ENCODE measurements at regions not wholly inside any gene's neighbourhood (a gene's known extent, or its start where the extent isn't known, plus 50 kb on each side); places are given as distances from the start of the nearest gene placed in this dataset.
"Not testable (repeated sequence)": the region's sequence is repeated elsewhere in the genome, so short reads cannot be mapped to it uniquely, and the experiment has no call there.

DNA sequence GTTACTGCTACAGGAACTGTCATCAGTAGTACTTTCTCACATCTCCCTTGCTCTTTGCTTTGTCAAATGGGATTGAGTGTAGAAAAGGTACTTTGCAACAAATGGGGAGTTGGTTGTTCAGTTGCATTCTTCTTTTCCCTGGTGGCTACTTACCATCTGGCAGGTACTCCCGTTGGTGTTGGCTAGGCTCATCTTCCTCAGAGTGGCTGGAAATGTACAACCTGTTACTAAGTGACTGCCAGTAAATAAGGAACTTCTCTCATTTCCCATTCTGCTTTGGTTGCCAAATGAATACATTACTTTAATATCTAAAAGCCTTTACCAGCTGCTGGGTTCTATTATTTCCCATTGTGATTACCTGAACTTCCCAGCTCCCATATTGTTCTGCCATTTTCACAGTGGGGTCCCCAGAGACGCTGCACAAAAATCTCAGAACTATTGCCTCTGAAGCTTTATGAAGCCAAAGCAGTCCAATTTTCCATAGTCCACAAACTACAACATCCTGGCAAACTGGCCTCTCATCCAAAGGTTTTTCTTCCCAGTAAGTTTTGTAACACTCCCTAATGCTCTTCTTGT lies 229.7 kb upstream of the HTR1E start:
- H3K27ac ChIP-seq (ENCODE audit: low read depth, low read length), result no peak overlapping the region
- no peak overlapping the region for H3K9ac ChIP-seq (ENCODE audit: low read length)
- 0 out of 2 replicates have a peak, but pooled peaks cover 5% of the 10 kb centered on the region for H3K4me1 ChIP-seq (ENCODE audit: control insufficient read depth, insufficient read depth, low read length)
- H3K9me3 ChIP-seq (ENCODE audit: control insufficient read depth, insufficient read depth, low read depth, low read length), result 0 out of 2 replicates have a peak, but pooled peaks cover 3% of the 10 kb centered on the region
- H3K36me3 ChIP-seq (ENCODE audit: control insufficient read depth, insufficient read depth, low read length), result no peaks in the 10 kb centered on the region
- H3K27me3 ChIP-seq (ENCODE audit: control insufficient read depth, insufficient read depth, low read length), result no peaks in the 10 kb centered on the region
- no peak overlapping the region for H3K4me3 ChIP-seq (ENCODE audit: low read depth, low read length)

DNA sequence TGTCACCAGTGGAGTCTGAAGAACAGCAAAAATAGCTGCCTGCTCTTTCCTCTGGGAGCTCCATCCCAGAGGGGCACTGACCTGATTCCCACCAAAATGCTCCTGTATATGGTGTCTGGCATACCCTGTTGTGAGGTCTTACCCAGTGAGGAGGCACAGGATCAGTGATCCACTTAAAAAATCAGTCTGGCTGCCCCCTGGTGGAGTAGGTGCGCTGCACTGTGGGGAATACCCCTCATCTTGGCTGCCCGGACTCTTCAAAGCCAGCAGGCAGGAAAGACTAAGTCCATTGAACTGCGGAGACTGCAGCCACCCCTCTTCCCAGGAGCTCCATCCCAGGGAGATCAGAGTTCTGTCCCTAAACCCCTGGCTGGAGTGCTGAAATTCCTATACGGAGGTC lies 230.9 kb upstream of the HTR1E start:
- Histone ChIP-seq H3K4me3 (ENCODE audit: low read depth, low read length) (no peak overlapping the region), H3K4me1 (ENCODE audit: control insufficient read depth, insufficient read depth, low read length) (no peaks in the 10 kb centered on the region), H3K27me3 (ENCODE audit: control insufficient read depth, insufficient read depth, low read length) (no peaks in the 10 kb centered on the region), H3K9ac (ENCODE audit: low read length) (no peak overlapping the region), H3K27ac (ENCODE audit: low read depth, low read length) (no peak overlapping the region), H3K9me3 (ENCODE audit: control insufficient read depth, insufficient read depth, low read depth, low read length) (0 out of 2 replicates have a peak, but pooled peaks cover 3% of the 10 kb centered on the region), H3K36me3 (ENCODE audit: control insufficient read depth, insufficient read depth, low read length) (no peaks in the 10 kb centered on the region)

DNA sequence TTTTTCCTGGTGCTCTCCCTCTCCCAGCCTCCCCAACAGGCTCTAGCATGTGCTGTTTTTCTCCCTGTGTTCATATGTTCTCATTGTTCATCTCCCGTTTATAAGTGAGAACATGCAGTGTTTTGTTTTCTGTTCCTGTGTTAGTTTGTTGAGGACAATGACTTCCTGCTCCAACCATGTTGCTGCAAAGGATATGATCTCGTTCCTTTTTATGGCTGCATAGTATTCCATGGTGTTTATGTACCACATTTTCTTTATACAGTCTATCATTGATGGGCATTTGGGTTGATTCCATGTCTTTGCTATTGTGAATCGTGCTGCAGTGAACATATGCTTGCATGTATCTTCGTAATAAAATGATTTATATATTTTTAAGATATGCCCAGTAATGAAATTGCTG lies 236.1 kb upstream of the HTR1E start:
- H3K4me1 ChIP-seq (ENCODE audit: control insufficient read depth, insufficient read depth, low read length); H3K4me3 ChIP-seq (ENCODE audit: low read depth, low read length): not testable (repeated sequence)

DNA sequence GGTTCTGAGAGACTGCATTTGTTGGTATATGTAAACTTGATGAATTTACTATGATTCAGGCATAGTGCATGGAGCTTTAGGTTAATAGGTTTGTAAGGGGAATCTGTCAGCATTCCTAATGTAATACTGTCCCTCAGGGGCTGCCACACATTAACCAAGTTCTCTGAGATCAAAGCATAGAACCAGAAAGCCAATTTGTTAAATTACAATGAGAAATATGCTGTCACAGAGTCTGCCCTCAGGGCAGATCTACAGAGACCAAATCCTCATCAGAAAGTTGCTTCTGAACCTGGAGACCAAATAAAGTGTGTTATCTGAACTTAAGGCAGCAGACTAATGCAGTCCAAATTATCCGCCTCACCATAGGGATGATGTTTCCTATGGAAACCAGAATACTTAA lies 250.8 kb upstream of the HTR1E start:
- no peak overlapping the region for H3K4me3 ChIP-seq (ENCODE audit: low read depth, low read length)
- H3K4me1 ChIP-seq (ENCODE audit: control insufficient read depth, insufficient read depth, low read length), result no peaks in the 10 kb centered on the region
- H3K9me3 ChIP-seq (ENCODE audit: control insufficient read depth, insufficient read depth, low read depth, low read length), result no peaks in the 10 kb centered on the region
- H3K27ac ChIP-seq (ENCODE audit: low read depth, low read length), result no peak overlapping the region
- no peaks in the 10 kb centered on the region for H3K27me3 ChIP-seq (ENCODE audit: control insufficient read depth, insufficient read depth, low read length)
- H3K9ac ChIP-seq (ENCODE audit: low read length), result no peak overlapping the region
- no peaks in the 10 kb centered on the region for H3K36me3 ChIP-seq (ENCODE audit: control insufficient read depth, insufficient read depth, low read length)

More for the DNA sequence above, 236.1 kb upstream of the HTR1E start:
- not testable (repeated sequence) for H3K9me3 ChIP-seq (ENCODE audit: control insufficient read depth, insufficient read depth, low read depth, low read length); H3K36me3 ChIP-seq (ENCODE audit: control insufficient read depth, insufficient read depth, low read length); H3K9ac ChIP-seq (ENCODE audit: low read length); H3K27ac ChIP-seq (ENCODE audit: low read depth, low read length); H3K27me3 ChIP-seq (ENCODE audit: control insufficient read depth, insufficient read depth, low read length)

DNA sequence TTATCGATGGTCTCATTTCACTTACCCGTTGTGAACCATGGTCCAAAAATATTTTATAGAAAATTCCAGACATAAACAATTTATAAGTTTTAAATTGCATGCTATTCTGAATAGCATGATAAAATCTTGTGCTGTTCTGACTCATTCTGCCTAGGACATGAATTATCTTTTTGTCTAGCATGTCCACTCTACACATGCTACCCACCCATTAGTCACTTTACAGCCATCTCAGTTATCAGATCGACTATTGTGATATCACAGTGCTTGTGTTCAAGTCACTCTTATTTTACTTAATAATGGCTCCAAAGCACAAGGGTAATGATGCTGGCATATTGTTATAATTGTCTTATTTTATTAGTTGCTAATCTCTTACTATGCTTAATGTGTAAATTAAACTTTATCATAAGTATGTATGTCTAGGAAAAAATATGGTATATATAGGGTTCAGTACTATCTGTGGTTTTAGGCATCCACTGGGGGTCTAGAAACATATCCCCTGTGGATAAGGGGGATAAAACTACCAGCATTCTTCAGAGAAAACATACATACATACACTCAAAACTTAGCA lies 252.0 kb upstream of the HTR1E start:
- Histone ChIP-seq H3K27me3 (ENCODE audit: control insufficient read depth, insufficient read depth, low read length) (no peaks in the 10 kb centered on the region), H3K9me3 (ENCODE audit: control insufficient read depth, insufficient read depth, low read depth, low read length) (no peaks in the 10 kb centered on the region), H3K36me3 (ENCODE audit: control insufficient read depth, insufficient read depth, low read length) (no peaks in the 10 kb centered on the region), H3K4me1 (ENCODE audit: control insufficient read depth, insufficient read depth, low read length) (no peaks in the 10 kb centered on the region), H3K27ac (ENCODE audit: low read depth, low read length) (no peak overlapping the region), H3K9ac (ENCODE audit: low read length) (no peak overlapping the region), H3K4me3 (ENCODE audit: low read depth, low read length) (no peak overlapping the region)

DNA sequence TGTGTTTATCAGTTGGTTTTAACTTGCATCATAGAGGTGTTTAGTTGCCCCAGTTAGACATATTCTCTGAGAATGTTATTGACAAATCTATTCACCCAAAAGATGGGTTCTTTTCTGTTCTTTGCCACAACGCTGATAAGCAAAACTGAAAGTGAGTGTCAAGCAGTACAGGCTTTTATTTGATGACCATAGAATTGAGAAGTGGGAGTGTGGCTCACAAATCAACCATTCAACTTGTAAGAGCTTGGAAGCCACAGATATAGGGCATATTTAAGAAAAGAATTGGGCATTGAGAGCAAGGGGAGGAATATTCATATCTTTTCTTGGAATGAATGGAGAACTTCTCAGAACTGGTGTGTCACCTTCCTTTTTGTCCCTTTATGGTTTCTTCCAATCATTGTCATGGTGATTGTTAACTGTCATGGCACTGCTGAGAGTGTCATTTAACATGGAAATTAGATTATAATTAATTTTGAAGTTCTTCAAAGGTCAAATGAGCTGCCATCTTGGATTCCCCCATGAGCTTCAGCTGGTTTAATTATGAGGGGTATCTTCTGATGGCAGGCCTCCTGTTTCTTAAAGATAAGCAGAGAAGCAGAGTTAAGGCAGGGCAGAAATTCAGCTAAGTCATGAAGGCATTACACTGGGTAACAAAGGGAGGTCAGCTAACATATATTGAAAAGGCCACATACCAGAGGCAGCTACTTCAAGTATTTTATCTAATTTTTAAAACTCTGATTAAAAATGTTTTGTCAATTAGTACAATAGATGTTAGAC lies 254.0 kb upstream of the HTR1E start:
- H3K4me3 ChIP-seq (ENCODE audit: low read depth, low read length), result no peak overlapping the region
- no peaks in the 10 kb centered on the region for H3K9me3 ChIP-seq (ENCODE audit: control insufficient read depth, insufficient read depth, low read depth, low read length)
- no peak overlapping the region for H3K27ac ChIP-seq (ENCODE audit: low read depth, low read length)
- no peaks in the 10 kb centered on the region for H3K4me1 ChIP-seq (ENCODE audit: control insufficient read depth, insufficient read depth, low read length)
- no peak overlapping the region for H3K9ac ChIP-seq (ENCODE audit: low read length)
- H3K36me3 ChIP-seq (ENCODE audit: control insufficient read depth, insufficient read depth, low read length), result no peaks in the 10 kb centered on the region
- no peaks in the 10 kb centered on the region for H3K27me3 ChIP-seq (ENCODE audit: control insufficient read depth, insufficient read depth, low read length)

DNA sequence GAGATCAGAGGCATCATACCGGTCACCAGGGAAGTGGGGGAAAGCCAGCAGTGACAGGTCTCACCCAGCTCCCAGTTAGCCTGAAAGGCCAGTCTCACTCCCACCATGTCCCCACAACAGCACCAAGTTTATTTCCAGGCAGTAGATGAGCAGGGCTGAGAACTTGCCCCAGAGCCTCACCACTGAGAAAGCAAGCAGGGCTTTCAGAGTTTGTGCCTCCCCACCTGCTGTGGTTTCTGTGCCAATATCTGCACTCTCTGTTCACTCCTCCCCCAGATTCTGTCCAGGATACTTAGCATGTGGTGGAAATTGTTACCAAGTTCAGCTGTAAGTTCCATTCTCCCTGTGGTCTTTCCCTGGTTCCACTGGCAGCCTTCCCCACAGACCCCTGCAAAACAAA lies 255.0 kb upstream of the HTR1E start:
- no peaks in the 10 kb centered on the region for H3K9me3 ChIP-seq (ENCODE audit: control insufficient read depth, insufficient read depth, low read depth, low read length)
- no peaks in the 10 kb centered on the region for H3K27me3 ChIP-seq (ENCODE audit: control insufficient read depth, insufficient read depth, low read length)
- H3K27ac ChIP-seq (ENCODE audit: low read depth, low read length), result no peak overlapping the region
- no peak overlapping the region for H3K9ac ChIP-seq (ENCODE audit: low read length)
- H3K4me1 ChIP-seq (ENCODE audit: control insufficient read depth, insufficient read depth, low read length), result no peaks in the 10 kb centered on the region
- no peak overlapping the region for H3K4me3 ChIP-seq (ENCODE audit: low read depth, low read length)
- H3K36me3 ChIP-seq (ENCODE audit: control insufficient read depth, insufficient read depth, low read length), result no peaks in the 10 kb centered on the region

DNA sequence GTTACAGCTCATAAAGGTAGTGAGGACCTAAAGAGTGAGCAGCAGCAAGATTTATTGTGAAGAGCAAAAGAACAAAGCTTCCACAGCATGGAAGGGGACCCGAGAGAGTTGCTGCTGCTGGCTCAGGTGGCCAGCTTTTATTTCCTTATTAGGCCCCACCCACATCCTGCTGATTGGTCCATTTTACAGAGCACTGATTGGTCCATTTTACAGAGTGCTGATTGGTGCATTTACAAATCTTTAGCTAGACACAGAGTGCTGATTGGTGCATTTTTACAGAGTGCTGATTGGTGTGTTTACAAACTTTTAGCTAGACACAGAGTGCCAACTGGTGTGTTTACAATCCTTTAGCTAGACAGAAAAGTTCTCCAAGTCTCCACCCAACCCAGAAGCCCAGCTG lies 256.2 kb upstream of the HTR1E start:
- not testable (repeated sequence) for H3K27me3 ChIP-seq (ENCODE audit: control insufficient read depth, insufficient read depth, low read length); H3K27ac ChIP-seq (ENCODE audit: low read depth, low read length); H3K36me3 ChIP-seq (ENCODE audit: control insufficient read depth, insufficient read depth, low read length); H3K9ac ChIP-seq (ENCODE audit: low read length); H3K4me1 ChIP-seq (ENCODE audit: control insufficient read depth, insufficient read depth, low read length); H3K4me3 ChIP-seq (ENCODE audit: low read depth, low read length); H3K9me3 ChIP-seq (ENCODE audit: control insufficient read depth, insufficient read depth, low read depth, low read length)

DNA sequence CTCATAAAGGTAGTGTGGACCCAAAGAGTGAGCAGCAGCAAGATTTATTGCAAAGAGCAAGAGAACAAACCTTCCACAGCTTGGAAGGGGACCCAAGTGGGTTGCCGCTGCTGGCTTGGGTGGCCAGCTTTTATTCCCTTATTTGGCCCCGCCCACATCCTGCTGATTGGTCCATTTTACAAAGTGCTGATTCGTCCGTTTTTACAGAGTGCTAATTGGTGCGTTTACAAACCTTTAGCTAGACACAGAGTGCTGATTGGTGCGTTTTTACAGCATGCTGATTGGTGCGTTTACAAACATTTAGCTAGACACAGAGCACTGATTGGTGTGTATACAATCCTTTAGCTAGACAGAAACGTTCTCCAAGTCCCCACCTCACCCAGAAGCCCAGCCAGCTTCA lies 265.2 kb upstream of the HTR1E start:
- not testable (repeated sequence) for H3K27me3 ChIP-seq (ENCODE audit: control insufficient read depth, insufficient read depth, low read length); H3K9ac ChIP-seq (ENCODE audit: low read length); H3K27ac ChIP-seq (ENCODE audit: low read depth, low read length); H3K4me1 ChIP-seq (ENCODE audit: control insufficient read depth, insufficient read depth, low read length); H3K4me3 ChIP-seq (ENCODE audit: low read depth, low read length); H3K36me3 ChIP-seq (ENCODE audit: control insufficient read depth, insufficient read depth, low read length)
- H3K9me3 ChIP-seq (ENCODE audit: control insufficient read depth, insufficient read depth, low read depth, low read length), result peaks cover 25% of the 10 kb centered on the region

DNA sequence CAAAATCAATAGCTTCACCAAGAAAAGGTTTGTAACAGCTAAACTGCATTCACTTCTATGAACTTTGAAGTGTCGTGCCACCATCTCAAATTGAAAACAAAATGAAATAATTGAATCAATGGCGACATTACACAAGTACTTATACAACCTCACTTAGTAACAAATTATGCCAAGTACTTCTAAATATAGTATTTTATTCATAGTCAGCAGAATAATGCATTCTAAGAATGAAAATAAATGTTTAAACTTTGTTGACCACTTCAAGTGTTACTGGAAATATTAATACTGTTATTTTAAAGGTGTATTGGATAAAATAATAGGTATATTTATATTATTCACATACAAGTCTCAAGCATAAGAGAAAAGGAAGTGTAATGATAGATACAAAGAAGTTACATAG lies 280.1 kb upstream of the HTR1E start:
- Histone ChIP-seq H3K27me3 (ENCODE audit: control insufficient read depth, insufficient read depth, low read length) (no peaks in the 10 kb centered on the region), H3K27ac (ENCODE audit: low read depth, low read length) (no peak overlapping the region), H3K4me1 (ENCODE audit: control insufficient read depth, insufficient read depth, low read length) (no peaks in the 10 kb centered on the region), H3K4me3 (ENCODE audit: low read depth, low read length) (no peak overlapping the region), H3K36me3 (ENCODE audit: control insufficient read depth, insufficient read depth, low read length) (no peaks in the 10 kb centered on the region), H3K9me3 (ENCODE audit: control insufficient read depth, insufficient read depth, low read depth, low read length) (no peaks in the 10 kb centered on the region), H3K9ac (ENCODE audit: low read length) (no peak overlapping the region)

DNA sequence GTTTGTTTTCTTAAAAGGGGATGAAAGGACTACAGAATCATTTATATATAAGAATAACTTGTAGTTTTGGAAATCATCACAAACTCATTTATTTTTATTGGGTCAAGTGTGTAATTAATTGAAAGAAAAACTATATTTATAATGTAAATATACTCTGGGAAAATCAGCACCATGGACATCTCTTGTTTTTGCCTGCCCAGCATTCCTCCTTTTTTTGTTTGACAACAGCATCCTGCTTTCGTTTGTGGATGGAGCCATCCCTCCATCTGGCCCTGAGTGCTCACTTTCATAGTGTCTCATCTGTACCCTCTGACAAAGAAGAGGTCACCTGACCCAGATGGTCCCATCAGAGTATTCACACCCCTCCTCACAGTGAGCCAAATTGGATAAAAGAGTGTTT lies 308.2 kb upstream of the HTR1E start:
- H3K4me3 ChIP-seq (ENCODE audit: low read depth, low read length), result no peak overlapping the region
- H3K27ac ChIP-seq (ENCODE audit: low read depth, low read length), result no peak overlapping the region
- no peaks in the 10 kb centered on the region for H3K4me1 ChIP-seq (ENCODE audit: control insufficient read depth, insufficient read depth, low read length)
- no peaks in the 10 kb centered on the region for H3K36me3 ChIP-seq (ENCODE audit: control insufficient read depth, insufficient read depth, low read length)
- H3K27me3 ChIP-seq (ENCODE audit: control insufficient read depth, insufficient read depth, low read length), result no peaks in the 10 kb centered on the region
- H3K9ac ChIP-seq (ENCODE audit: low read length), result no peak overlapping the region
- peaks cover 8% of the 10 kb centered on the region; the same call in 1 of the 2 replicates for H3K9me3 ChIP-seq (ENCODE audit: control insufficient read depth, insufficient read depth, low read depth, low read length)

All from HUES6 (cell line).